HG03159 (cell line): ENCODE measurements at regions not wholly inside any gene's neighbourhood (a gene's known extent, or its start where the extent isn't known, plus 50 kb on each side); places are given as distances from the start of the nearest gene placed in this dataset.
"Not testable (repeated sequence)": the region's sequence is repeated elsewhere in the genome, so short reads cannot be mapped to it uniquely, and the experiment has no call there.

Experiments
- ATAC-seq: cut with Tn5 transposase; IDR thresholded peaks from one replicate; pipeline ENCODE4 v1.9.1; 2021; ENCODE audit warnings: mild to moderate bottlenecking, moderate library complexity; ENCODE audit not compliant: unreplicated experiment

DNA sequence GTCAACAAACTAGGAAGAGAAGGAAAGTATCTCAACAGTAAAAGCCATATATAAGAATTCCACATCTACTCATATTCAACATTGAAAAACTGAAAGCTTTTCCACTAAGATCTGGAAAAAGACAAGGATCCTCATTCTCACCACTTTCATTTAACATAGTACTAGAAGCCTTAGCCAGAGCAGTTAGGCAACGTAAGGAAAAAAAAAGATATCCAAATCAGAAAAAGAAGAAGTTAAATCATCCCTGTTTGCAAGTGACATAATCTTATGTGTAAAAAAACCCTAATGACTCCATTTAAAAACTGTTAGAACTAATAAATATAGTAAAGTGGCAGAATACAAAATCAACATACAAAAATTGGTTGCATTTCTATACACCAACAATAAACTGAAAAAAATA lies 426.2 kb downstream of the BCAT1 start:
- no peak for ATAC-seq

DNA sequence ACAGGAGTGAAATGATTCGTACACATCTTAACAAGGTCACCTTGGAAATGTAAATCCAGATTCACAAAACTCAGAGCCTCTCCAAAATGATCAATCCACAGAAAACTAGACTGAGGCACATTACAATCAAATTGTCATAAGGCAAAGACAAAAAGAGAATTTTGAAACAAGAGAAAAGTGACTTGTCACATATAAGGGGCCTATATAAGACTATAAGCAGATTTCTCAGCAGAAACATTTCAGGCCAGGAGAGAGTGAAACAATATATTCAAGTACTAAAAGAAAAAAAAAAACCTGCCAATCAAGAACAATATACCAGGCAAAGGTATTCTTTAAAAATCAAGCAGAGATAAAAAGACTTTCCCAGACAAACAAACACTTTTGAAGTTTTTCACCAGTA lies 429.1 kb downstream of the BCAT1 start:
- no peak for ATAC-seq

DNA sequence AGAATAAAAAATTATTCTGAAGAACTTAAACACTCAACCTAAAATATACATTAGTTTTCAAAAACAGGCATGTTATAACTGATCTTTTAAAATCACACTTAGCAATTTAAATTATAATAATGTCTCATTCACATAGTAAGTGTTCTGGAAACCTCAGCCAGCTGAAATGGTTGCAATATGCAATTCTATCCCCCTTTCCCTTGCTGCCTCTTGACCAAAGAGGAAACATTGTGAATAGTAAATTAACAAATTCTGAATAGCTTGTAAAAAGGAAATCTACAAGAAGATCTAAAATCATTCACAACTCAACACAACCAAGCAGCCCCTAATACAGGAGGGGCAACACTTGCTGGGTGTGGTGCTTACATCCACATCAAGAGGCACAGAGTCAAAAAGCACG lies 431.9 kb downstream of the BCAT1 start:
- ATAC-seq = no peak

DNA sequence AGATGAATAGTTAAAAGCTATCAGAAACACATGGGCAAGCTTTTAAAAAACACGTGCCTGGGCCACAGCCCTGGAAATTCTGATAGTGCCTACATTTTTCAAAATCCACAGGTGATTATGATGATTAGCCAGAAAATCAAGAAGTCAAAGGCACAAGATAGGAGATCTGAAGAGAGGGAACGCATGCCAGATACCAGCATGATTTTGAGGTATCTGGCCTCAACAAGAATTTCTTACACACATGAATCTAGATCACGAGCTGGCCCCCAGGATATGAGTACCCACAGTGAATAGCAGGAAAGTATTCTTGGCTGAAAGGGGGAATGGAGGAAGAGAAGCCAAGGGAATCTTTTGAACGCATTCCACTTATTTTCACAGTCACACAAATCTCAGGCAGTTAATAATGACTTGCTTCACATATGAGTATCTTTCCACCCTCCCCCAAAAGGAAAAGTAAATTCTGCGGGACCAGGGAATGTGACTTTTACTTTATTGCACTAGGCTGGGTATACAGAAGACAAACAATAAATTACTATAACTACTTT lies 438.2 kb downstream of the BCAT1 start:
- ATAC-seq = no peak

DNA sequence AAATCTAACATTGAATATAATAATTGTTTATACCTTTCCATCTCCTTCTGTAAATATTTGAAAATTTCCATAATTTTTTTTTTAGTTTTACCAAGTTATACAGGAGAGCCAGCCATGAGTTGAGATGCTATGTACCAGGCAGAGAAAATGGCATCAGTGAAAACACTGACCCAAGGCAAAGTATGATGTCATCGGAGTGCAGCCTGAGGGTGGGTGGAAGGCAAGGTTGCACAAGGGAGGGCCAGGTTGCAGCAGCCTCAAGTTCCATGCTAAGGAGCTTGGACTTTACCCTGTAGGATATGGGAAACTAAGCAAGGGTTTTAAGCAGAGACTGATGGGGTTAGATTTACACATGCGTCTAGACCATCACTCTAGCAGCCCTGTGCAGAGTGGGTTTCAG lies 441.1 kb downstream of the BCAT1 start:
- no peak for ATAC-seq

DNA sequence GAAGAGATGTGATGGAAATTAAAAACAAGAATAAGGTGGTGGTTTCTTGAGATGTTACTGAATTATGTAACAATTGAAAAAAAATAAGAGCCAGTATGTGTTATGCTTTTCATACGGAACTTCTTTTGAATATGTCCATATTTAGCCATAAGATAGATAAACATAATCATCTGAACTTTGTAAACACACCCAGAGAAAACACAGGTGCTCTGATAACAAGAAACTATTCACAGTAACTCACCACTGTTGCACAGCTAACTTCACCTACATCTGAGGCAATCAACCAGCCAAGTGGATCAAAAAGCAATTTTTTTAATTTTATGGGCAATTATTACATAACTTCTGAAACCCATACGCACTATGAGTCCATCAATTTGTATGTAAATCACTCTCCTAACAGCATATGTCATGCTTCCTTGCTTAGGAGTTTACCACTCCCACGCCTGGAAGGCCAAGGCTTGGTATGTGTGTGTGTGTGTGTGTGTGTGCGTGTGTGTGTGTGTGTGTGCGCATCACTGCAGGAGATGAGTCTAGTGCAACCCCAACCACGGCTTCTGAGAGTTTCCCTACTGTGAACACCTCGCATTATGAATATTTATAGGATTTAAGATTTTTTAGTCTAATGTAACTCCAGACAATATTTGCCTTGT lies 443.4 kb downstream of the BCAT1 start:
- ATAC-seq = no peak

DNA sequence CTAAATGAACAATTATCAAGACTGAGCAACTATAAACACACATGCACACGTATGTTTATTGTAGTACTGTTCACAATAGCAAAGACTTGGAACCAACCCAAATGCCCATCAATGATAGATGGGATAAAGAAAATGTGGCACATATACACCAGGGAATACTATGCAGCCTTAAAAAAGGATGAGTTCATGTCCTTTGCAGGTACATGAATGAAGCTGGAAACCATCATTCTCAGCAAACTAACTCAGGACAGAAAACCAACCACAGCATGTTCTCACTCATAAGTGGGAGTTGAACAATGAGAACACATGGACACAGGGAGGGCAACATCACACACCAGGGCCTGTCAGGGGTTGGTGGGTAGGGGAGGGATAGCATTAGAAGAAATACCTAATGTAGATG lies 445.4 kb downstream of the BCAT1 start:
- not testable (repeated sequence) for ATAC-seq

DNA sequence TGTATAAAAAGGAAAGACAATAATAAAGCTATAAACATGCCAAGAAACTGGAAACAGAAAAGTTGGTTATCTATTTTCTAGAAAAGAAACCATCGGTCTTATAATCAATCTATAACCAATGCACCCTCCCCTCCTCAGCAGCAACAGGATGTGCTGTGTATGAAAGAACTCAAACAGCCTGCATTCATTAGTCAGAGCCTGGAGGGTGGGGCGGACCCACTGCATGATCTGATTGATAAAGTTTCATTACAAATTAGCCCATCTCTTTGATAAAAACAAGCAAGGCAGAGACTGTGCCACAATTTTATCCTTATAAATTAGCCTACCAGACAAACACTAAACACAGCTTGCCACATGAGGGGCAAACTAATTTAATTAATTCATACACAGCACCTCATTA lies 448.1 kb downstream of the BCAT1 start:
- no peak for ATAC-seq

DNA sequence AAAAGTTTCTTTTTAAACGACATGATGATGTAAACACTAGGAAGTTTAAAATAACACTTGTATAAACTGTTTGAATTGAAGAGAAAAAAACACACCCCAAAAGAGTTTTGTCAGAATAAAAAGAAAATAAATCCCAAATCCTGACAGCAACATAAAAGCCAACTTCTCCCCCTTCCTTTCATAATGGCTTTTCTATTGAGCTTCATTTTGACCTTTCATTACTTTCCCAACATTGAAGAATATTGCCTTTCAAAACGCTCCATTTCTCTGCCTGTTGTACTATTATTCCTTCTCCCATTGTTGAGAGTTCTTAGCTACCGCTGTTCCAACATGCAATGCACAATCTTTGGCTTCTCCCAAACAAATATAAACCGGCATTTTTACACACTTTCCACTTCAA lies 448.5 kb downstream of the BCAT1 start:
- no peak for ATAC-seq

DNA sequence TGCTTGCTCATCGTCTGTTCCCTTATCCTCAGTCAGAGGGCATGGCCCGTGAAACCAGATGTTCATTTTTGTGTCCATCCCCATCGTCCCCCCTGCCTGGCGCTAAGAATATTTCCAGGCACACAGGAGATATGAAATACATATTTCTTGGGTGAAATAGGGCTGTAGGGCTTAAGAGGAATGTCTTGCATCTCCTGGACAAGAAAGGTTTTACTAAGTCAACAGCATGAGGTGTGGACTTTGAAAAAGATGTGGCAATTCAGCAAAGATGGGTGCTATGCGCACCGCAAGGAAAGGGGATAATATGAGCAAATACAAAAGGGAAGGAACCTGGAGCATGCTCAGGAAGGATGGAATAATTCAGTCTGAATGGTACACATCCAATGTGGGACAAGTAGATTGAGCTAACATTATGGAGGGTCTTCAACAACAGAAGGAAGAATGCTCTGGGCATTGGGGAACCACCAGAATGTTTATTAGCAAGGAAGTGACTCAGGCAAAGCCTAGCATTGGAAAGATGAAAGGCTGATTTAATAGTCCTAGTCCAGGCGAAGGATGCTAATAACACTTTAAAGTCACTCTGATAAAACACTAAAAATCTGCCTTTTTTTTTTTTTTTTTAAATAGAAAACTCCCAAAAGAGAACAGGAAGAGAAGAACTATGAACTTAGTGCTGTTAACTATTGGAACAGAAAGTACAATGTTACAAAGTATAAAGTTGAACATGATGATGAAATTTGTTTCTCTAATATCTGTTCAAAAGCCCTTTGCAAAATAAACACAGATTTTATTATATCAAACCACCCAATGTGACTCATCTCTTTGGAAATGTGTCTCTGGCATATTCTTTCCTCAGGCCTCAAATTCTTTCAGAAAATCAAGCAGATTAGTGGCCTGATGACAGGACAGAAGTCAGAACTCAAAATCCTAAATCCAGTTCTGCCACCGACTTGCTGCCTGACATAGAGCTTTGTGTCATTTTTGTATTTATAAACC lies 449.5 kb downstream of the BCAT1 start:
- no peak for ATAC-seq

DNA sequence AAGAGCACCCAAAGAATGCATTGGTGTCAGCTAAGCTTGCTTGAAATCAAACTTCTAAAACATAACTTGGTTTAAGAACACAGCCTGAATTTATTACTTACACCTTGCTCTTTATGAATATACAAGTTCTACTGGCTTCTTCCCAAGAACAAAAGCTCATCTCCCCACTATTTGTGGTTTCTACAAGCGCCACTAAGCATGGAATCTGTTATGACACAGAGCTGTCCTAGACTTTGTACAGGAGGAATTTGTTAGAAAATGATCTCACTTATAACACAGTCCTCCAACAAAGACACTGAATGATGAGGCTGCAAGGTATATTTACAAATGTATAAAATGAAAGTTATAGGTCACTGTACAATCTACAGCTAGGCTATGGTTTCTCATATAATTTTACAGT lies 452.1 kb downstream of the BCAT1 start:
- ATAC-seq = no peak

DNA sequence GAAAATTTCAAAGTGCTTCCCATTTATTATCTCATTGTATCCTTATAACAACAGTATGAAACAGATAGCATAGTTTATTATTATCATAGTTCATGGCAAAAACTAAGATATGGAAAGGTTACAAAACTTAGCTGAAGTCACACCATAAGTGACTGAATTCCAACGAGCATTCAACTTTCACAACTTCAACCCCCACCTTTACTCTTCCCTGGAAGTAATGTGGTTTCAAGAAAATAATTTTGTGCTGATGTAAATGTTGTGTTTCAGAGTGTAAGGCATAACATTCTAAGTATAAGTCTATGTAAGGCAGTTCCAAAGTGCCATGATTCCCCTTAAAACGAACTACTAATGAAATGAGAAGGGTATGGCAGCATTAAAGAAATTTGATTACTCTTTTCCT lies 454.5 kb downstream of the BCAT1 start:
- ATAC-seq = no peak

DNA sequence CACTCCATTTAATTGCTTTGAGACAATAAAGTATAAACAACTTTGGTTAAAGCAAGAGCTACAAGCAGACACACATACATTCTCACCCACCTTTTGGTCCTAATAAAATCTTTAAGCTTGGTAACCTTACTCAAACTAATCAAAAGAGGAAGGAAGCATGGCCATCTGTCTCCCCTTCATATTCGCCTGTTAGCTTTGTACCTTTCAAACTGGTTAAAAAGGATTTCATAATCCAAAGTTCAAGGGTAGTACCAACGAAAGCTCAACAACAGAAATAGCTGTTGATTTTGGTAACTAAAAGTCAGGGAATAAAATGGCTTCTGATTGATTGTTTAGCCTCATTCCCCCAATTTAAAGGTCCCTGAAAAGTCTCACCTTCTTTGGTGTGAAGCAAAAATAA lies 456.9 kb downstream of the BCAT1 start:
- no peak for ATAC-seq

DNA sequence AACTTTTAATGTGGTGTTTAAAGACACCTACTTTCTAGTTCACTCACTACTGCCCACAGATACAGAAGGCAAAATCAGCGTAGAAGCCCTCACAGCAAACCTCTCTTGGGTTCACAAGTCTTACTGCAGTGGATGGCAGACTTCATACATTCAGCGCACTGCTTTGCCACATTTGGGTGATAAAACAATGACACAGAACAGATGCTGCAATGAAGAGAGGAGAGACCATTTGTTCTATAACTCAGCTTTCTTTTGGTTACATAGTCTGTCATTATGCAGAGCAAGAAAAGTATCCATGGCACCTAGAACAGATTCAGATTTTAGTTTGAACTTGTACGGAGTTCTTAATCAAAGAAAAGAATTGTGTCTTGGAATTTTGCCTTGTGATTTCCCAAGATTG lies 459.0 kb downstream of the BCAT1 start:
- ATAC-seq = no peak

DNA sequence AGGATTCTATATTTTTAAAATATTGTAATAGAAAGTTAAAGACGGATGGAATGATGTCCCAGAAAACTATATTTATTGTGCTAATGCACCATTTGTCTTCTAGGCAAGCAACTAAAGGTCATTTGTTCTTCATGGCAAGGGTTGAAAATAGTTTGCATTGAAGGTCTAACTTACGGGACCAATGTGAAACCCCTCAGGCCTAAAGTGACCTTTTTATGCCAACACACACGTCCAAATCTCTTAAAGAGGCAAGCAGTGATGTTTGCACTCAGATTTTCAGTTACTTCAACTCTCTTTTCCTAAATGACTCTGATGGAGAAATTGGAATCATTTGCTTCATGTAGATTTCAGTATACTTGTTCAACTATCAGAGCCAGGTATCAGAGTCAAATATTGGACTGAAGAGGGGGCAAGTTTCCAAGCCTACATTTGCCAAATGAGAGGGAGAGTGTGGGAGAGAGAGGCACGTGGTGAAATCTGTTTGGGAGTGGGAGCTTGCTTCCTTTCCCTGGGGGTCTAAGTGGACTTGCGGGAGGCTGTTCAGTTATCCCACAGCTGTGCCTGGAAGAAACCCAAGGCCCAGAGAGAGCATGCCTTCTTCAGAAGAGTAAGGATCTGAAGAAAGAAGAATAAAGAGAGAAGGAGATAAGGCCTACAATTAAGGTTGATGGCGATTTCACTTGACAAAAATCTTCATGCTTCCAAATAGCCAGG lies 459.8 kb downstream of the BCAT1 start:
- ATAC-seq = no peak

DNA sequence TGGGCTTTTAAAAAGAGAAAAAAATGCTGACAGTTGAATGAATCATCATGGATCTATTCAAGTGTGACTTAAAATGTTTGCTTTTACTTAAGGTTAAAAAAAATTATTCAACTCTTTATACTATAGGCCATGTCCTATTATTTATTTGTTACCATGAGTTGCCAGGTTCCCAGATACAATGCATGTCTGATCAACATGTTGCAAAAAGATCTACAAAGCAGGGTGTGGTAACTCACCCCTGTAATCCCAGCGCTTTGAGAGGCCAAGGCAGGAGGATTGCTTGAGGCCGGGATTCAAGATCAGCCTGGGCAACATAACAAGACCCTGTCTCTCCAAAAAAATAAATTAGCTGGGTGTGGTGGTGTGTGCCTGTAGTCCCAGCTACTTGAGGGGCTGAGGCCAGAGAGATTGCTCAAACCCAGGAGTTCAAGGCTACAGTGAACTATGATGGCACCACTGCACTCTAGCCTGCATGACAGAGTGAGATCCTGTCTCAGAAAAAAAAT lies 460.8 kb downstream of the BCAT1 start:
- no peak for ATAC-seq

DNA sequence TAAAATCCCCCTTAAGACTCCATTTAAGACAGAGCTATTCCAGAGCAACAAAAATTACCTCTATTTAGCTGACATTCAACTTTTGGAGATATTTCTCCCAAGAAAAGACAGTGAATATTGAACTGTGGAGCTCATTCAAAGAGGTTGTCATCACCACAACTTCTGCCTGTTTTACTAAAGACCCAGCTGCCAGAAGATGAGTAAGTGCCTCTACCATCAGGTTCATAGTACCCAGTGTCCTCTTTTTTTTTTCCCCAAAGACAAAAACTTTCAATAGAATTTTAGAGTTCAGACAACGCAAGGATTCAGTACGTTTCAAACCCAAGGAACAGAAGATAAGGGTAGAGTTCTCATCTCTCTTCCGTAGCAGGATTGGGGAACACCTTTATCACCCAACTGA lies 461.3 kb downstream of the BCAT1 start:
- no peak for ATAC-seq

DNA sequence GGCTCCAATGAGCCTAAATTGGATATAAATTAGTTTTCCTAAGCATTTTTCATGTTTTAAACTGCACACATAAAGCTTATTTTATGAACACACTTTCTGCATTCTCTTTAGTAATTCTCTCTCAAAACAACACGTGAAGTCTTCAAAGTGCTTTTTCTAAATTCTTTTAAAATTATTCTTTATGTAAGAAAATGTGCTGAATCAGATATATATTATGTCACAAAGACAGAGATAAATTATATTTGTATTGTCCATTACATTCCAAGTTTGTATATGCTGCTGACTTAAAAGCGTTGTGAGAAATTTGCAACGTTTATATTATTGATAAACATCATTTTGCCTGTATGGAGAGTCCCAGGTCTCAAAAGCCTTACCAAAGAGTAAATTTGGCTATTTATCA lies 465.2 kb downstream of the BCAT1 start:
- no peak for ATAC-seq

DNA sequence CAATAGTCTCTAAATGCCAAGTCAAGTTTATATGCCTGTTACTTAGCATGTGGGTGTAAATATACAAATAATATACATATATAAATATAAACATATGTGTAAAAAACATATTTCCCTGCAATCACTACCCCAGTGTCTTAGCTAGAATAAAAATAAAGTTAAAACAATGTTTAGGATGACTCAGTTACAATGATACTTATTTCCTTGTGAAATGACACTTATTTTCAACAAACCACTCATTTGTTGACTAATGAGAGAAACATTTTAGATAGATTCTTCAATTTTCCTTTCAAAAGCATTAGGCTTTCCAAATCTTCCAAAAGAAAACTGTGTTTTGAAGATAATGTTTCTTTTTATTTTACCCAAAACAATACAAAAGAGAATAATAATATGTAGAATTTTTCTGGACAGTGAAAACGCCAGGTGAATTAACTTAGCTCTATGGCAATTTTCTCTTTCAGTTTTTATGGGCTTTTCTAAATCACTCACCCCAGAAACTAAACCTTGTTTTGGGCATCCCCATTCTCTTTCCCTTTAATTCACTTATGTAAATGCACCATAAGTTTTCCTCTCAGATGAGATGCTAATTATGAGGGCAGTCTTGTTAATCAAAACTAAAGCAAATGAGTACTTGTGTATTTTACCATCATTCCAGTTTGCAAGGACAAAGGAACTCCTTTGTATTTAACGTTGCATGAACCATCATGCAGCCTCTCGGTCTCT lies 465.9 kb downstream of the BCAT1 start:
- no peak for ATAC-seq

DNA sequence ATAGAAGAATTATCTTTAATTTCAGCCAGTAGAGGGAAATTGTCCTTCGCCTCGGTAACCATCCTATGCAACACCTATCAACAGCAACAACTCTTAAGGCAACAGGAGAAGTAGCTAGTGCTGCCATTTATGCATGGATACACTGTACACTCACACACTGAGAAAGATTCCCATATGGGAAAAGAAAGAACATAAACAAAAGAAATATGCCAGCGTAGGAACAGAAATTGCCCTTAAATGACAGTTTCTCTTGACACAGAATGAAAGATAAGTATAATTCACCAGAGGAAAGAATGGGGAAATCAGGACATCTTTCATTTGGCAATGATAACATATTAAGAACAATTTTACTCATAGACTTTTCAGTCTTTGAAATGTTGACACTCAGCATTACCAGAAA lies 466.9 kb downstream of the BCAT1 start:
- no peak for ATAC-seq
